Esophagus squamous epithelium (tissue), 4 donors: ENCODE measurements at regions not wholly inside any gene's neighbourhood (a gene's known extent, or its start where the extent isn't known, plus 50 kb on each side); places are given as distances from the start of the nearest gene placed in this dataset.

Experiments used
- CTCF ChIP-seq, 6 experiments: fragments of 450-650 bp in 4 of 6; fragments of 200-600 bp in 2 of 6; sonication (generic) in 2 of 6; IDR thresholded peaks; one replicate each; pipeline ENCODE4 v1.5.1; 2016 to 2019; ENCODE audit warnings: antibody characterized with exemption in 6 of 6, mild to moderate bottlenecking in 4 of 6, moderate library complexity in 4 of 6
- POLR2A ChIP-seq, 4 donors: fragments of 450-650 bp; IDR thresholded peaks; one replicate each; pipeline ENCODE4 v1.6.1; 2017; ENCODE audit warnings: antibody characterized with exemption in 4 of 4, mild to moderate bottlenecking in 4 of 4, moderate library complexity in 3 of 4

GRCh38 chr2:88310787-88311186 lies 140.6 kb downstream of the THNSL2 start:
- TF ChIP-seq CTCF (IDR thresholded peaks at IDR 0.05) (no peak), POLR2A (IDR thresholded peaks at IDR 0.05) (no peak)
